ENCODE measurements at regions not wholly inside any gene's neighbourhood (a gene's known extent, or its start where the extent isn't known, plus 50 kb on each side); places are given as distances from the start of the nearest gene placed in this dataset.

GRCh38 chr6:127022302-127022701, 96.2 kb upstream of the RSPO3 start:
- DNase-seq, result no peak

GRCh38 chr6:127023001-127023778, 95.3 kb upstream of the RSPO3 start:
- no peak for DNase-seq

- DNase-seq, result no peak
Observed at GRCh38 chr6:127026247-127026646, 92.2 kb upstream of the RSPO3 start.

- no peak for DNase-seq
Observed at GRCh38 chr6:127030111-127030510, 88.4 kb upstream of the RSPO3 start.

- DNase-seq, result no peak
Observed at GRCh38 chr6:127030836-127031235, 87.6 kb upstream of the RSPO3 start.

- no peak for DNase-seq
Observed at GRCh38 chr6:127031511-127031910, 87.0 kb upstream of the RSPO3 start.

GRCh38 chr6:127032971-127033370, 85.5 kb upstream of the RSPO3 start:
- no peak for DNase-seq

GRCh38 chr6:127051571-127052260, 66.8 kb upstream of the RSPO3 start:
- no peak for DNase-seq

- no peak for DNase-seq
Observed at GRCh38 chr6:127053032-127053874, 65.2 kb upstream of the RSPO3 start.

GRCh38 chr6:127053875-127054235, 64.6 kb upstream of the RSPO3 start:
- no peak for DNase-seq

GRCh38 chr6:127058027-127058426, 60.4 kb upstream of the RSPO3 start:
- DNase-seq, result no peak

GRCh38 chr6:127058936-127059335, 59.5 kb upstream of the RSPO3 start:
- no peak for DNase-seq
